HL-60 (cell line): ENCODE measurements at regions not wholly inside any gene's neighbourhood (a gene's known extent, or its start where the extent isn't known, plus 50 kb on each side); places are given as distances from the start of the nearest gene placed in this dataset.

ENCODE experiments used
- GABPA ChIP-seq: IDR thresholded peaks from 2 replicates; pipeline ENCODE4 v1.6.1; 2012; ENCODE audit warnings: low read depth
- POLR2AphosphoS5 ChIP-seq: IDR thresholded peaks from 2 replicates; pipeline ENCODE4 v1.6.1; 2012; ENCODE audit warnings: low read depth
- TF ChIP-seq, protein P1 (sequence below): IDR thresholded peaks from one replicate; pipeline ENCODE4 v1.5.1; 2011; ENCODE audit warnings: low read length, control low read depth, inconsistent platforms; ENCODE audit not compliant: insufficient read depth

DNA sequence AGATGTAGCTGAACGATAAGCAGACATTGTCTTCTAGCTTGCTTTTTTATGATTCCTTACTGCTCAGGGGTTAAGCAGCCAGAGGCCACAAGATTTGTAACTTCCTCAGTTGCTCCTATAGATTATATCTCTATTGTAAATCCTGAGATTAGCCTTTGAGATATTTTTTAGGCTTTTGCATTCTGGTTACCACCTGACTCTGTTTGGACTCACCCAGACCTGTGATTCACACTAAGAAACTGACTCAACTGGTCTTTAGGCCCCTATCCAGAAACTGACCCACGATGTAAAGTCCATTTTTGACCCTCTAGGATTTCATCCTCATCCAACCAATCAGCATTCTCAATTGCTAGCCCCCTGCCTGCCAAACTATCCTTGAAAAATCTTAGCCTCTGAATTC is 194.4 kb downstream of the RASSF9 start:
- TF ChIP-seq, protein P1, sequence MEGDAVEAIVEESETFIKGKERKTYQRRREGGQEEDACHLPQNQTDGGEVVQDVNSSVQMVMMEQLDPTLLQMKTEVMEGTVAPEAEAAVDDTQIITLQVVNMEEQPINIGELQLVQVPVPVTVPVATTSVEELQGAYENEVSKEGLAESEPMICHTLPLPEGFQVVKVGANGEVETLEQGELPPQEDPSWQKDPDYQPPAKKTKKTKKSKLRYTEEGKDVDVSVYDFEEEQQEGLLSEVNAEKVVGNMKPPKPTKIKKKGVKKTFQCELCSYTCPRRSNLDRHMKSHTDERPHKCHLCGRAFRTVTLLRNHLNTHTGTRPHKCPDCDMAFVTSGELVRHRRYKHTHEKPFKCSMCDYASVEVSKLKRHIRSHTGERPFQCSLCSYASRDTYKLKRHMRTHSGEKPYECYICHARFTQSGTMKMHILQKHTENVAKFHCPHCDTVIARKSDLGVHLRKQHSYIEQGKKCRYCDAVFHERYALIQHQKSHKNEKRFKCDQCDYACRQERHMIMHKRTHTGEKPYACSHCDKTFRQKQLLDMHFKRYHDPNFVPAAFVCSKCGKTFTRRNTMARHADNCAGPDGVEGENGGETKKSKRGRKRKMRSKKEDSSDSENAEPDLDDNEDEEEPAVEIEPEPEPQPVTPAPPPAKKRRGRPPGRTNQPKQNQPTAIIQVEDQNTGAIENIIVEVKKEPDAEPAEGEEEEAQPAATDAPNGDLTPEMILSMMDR: no peak
- TF ChIP-seq GABPA: no peak
- no peak for TF ChIP-seq POLR2AphosphoS5
